Right ventricle myocardium superior (tissue), 1 donor: ENCODE measurements at regions not wholly inside any gene's neighbourhood (a gene's known extent, or its start where the extent isn't known, plus 50 kb on each side); places are given as distances from the start of the nearest gene placed in this dataset.
A peak's percentile ranks its signal among the peaks of the same experiment; 100 is the strongest.

Experiments
- ATAC-seq: fragments of 200-7000 bp; cut with Tn5 transposase; one replicate; pipeline ENCODE4 v1.9.1; 2020; ENCODE audit warnings: mild to moderate bottlenecking; ENCODE audit not compliant: poor library complexity
- DNase-seq: peaks from one replicate; pipeline ENCODE4 v3.0.0-alpha.2; 2020
- intact Hi-C: fragments of 100-400 bp; cut with DNase I; formaldehyde crosslinking; loops from one replicate; pipeline ENCODE4 v1.11.2; 2022
- donor health status: DM: no; HTN: yes; CAD: no; lungs with severe emphysema.

GRCh38 chr16:86778108-86778745, 199.9 kb downstream of the FOXL1 start:
- no peak for DNase-seq
- intact Hi-C loops, result no loop called here
- ATAC-seq, result no peak

DNA sequence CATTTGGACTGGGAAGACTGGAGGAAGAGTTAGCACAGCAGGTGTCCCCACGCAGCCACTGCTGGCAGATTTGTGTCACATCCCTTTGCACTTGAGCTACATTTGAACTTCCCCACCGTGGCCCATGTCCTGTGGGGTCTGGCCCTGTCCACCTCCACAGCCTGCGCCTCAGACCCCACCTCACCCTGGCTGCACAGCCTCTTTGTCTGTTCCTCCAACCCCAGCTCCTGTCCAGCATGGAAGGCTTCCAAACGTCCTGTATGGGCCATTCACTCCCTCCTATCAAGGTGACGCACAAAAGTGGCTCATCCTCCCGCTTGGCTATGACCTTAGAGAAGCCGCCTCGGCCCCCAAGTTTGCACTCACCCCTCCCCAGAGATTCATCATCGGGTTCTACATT, 200.6 kb downstream of the FOXL1 start:
- DNase-seq (no peak), ATAC-seq (no peak)
- intact Hi-C loops, result no loop called here

- intact Hi-C loops, result no loop called here
- DNase-seq, result no peak
- no peak for ATAC-seq
Measured at GRCh38 chr16:86781046-86781445, 202.7 kb downstream of the FOXL1 start.

GRCh38 chr16:86783636-86784626, 205.6 kb downstream of the FOXL1 start:
- intact Hi-C loops, result no loop called here
- ATAC-seq, result no peak
- DNase-seq, result no peak

DNA sequence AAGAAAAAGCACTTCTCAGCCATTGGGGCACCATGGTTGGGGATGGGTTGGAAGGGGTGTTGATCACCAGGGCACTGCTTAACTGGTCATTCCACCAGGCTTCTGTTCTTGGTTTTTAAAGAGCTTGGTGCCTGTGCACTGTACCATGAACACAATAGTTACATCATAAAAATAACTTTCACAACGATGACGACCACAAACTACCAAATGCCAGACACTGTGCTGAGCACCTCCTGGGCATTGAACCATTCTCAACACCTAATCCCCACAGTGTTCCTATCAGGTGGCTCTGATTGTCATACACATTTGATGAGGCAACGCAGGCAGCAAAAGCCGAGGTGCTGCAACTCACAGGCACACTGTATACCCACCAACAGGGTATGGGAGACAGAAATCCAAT, 208.0 kb downstream of the FOXL1 start:
- DNase-seq (no peak), ATAC-seq (no peak)
- intact Hi-C loops, result no loop called here

DNA sequence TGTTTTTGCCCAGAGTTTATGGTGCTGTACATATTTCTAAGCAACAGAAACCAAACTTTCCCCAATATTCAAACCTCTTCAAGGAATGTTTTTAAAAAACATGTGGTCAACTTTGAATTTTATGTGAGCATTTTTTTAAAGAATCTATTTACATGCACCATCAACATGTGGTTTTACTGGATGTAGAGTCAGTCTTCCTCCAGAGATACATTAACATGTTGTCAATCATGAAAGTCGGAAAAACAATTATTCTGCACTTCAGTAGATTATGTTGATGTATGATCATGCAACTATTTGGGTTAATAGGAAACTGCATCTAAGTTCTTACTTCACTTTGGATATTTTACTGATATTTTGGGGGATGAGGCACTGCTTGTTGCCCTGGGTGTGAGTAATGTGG, 208.6 kb downstream of the FOXL1 start:
- ATAC-seq, result no peak
- intact Hi-C loops, result no loop called here
- DNase-seq, result no peak

- ATAC-seq (no peak), DNase-seq (no peak)
- intact Hi-C loops, result no loop called here
Measured at GRCh38 chr16:86787538-86787937, 209.2 kb downstream of the FOXL1 start.

DNA sequence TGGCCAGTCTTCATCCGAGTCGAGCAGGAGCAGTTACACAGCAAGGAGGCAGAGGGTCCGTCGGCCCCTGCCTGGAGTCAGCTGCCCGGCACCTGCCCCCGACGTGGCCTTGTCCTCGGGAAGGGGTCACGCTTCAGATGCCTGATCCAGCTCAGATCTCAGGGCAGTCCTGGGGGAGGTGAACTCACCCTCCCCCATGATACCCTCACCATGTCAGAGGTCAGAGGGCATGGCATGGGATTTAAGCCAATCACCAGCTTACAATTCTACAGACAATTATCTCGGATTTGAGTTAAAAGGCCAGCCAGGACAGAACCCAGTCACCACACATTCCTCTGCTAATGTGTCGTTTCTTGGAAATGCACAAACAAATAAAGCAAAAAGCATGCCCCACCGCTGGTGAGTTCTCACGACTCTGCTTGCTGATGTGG, 211.3 kb downstream of the FOXL1 start:
- DNase-seq, result no peak
- intact Hi-C loops, result no loop called here
- no peak for ATAC-seq

GRCh38 chr16:86791287-86792035, 213.1 kb downstream of the FOXL1 start:
- intact Hi-C loops, result no loop called here
- ATAC-seq, result no peak
- no peak for DNase-seq

DNA sequence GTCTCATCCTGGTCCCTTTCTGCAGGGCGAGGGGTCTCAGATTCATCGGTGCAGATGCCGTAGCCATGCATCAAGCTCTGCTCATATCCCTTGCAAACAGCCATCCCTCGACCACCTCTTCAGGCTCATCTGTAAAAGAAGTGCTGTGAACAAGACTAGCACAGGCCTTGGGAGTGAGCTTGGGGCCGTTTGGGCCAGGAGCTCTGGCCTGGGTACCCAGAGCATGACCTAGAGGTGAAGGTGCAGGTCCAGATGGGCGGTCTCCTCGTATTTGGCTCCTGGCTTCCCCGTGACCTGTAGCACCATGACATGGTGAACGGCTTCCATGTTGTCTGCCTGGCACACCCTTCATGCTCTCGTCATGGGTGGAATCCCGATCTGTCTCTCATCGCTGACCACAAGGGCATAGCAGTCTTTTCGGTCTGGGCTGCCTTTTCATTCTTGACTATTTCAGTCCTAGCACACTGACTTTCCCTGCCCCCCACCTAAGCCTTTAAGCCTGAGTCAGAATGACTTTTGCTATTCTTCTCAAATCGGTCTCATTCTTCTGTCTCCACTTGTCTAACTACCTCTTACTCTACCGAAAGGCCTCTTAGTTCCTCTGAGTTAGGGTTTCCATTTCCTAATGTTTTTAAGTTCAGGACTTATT, 216.0 kb downstream of the FOXL1 start:
- intact Hi-C loops, result no loop called here
- ATAC-seq (no peak), DNase-seq (no peak)

- no peak for ATAC-seq
- DNase-seq, result no peak
- intact Hi-C loops, result no loop called here
Measured at GRCh38 chr16:86797700-86798099, 219.4 kb downstream of the FOXL1 start.

DNA sequence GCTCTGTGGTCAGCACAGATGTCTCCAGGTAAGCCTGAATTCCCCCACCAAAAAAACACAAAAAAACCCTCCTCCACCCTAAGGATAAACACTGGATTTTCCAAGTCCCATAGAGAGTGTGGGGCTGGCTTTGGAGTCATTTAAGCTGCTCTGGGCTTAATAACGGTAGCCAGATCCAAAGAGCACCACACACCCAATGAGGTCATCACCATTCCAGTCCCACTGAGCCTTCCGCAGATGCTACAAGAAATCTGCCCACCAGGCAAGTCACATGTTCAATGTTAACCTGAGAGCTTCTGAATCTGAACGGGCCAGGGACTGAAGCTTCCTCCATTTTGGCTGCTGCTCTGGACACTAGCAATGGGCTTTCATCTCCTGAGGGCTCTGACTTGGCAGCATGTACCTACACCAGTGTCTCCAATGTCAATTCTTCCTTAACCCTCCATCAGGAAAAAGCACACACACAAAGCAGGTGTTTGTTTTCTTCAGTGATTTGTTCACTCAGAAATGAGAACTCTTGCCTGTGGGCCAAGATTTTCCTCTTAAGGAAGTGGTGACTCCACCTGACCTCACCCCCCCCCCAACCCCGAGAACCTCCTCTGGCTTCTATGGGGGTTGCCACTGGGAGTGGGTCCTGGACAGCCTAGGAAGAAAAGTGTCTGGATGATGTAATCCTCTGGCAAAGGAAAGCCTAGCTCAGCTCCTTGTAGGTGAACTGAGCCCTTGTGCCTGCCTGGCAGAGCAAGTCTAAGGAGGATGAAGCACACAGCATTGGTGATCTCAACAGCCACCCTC, 220.1 kb downstream of the FOXL1 start:
- ATAC-seq (no peak), DNase-seq (no peak)
- intact Hi-C loops, result no loop called here

DNA sequence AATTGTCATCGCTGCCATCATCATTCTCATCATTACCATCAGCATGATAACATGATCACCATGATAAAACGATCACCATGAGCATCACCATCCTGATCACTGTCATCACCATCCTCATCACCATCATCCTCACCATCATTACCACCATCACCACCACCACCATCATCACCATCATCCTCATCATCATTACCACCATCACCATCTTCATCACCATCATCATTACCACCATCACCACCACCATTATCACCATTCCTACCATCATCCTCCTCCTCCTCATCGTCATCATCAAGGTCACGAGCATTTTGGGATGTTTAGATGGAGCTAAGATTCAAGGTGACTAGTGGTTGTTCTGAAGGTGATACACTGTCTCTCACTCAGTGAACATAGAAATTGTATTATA, 221.0 kb downstream of the FOXL1 start:
- DNase-seq (no peak), ATAC-seq (no peak)
- intact Hi-C loops, result no loop called here

DNA sequence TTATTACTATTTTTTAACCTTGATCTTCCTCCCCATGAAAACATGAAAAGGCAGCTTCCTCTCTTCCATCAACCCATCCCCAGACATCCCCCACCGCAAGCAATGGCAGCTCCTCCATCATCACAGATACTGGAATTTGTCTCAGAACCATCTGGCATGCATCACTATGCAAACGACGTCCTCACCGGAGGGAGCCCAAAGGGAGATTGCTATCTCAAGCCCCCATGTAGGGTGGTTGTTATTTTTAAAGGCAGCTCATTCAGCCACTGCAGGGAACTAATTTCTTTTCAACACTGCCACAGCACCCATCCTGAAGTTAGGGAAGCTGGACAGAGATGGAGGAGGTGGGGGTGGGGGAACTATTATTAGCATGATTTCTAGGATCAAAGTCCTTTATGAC, 222.5 kb downstream of the FOXL1 start:
- ATAC-seq, result no peak
- intact Hi-C loops, result no loop called here

GRCh38 chr16:86802013-86802412, 223.7 kb downstream of the FOXL1 start:
- intact Hi-C loops, result no loop called here
- no peak for DNase-seq
- no peak for ATAC-seq

More for the DNA sequence above, 222.5 kb downstream of the FOXL1 start:
- no peak for DNase-seq

DNA sequence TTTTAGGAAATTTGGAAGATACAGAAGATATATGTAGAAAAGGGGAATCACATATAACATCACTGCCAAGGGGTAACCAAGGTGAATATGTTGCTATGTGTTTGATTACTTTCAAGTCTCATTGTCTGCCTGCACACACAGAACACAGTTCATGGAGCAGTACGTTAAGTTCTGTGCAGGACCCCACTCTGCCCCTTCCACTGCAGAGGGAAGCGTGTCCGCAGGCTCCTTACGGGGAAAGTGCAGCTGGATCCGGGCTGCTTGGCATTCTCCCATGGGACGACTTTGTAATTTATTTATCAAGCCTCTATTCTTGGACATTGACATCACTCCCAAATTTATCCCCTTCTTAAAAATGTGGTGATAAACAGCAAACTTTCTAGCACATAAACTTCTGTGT, 226.8 kb downstream of the FOXL1 start:
- intact Hi-C loops, result no loop called here
- peak; percentile 36 for ATAC-seq
- DNase-seq, result no peak

DNA sequence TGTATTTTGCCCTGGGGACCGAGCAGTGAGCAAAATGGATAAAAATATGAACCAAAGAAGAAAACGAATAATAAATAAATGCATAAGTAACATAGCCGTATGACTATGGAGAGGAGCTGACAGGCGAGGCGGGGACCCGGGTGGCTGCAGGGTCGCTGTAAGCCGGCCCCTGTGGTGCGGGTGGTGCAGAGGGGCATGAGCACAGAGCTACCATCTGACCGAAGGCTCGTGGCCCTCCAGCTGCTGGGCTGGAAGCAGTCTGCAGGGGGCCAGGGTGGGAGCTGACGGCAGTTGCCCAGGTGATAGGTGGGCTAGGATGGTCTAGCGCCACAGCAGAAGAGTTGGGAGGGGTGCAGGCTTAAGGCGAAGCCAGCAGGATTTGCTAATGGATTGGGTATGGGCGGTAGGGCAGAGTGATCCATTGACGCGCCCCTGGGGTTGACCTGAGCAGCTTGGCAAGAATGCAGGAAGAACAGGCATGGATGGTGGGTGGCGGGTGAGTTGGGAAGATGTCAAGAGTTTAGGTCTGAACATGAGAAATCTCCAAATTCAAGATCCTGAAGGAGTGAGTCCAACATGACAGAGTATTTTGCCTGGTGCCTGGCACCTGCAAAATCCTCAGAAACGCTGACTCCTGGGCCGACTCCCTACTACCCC, 228.0 kb downstream of the FOXL1 start:
- ATAC-seq (no peak), DNase-seq (no peak)
- intact Hi-C loops, result no loop called here

- intact Hi-C loops, result no loop called here
- no peak for ATAC-seq
- no peak for DNase-seq
Measured at GRCh38 chr16:86806838-86807351, 228.5 kb downstream of the FOXL1 start.
